Panc1 (cell line): ENCODE measurements at regions not wholly inside any gene's neighbourhood (a gene's known extent, or its start where the extent isn't known, plus 50 kb on each side); places are given as distances from the start of the nearest gene placed in this dataset.

Experiments used
- ATAC-seq: fragments of 200-7000 bp; cut with Tn5 transposase; 2 replicates; pipeline ENCODE4 v1.9.1; 2020; ENCODE audit warnings: mild to moderate bottlenecking, moderate library complexity
- BruUV-seq: library from RNA; stranded (reverse); fragments of 400-500 nt; replicated peaks from 2 replicates; lab custom pipeline; 2021; lab: Mats Ljungman, UMichigan
- CTCF ChIA-PET: fragments of 300-600 bp; sonication (Branson Sonifier 250); formaldehyde crosslinking; loops from one replicate; lab custom pipeline; 2022; ENCODE audit warnings: antibody characterized with exemption; lab: Charles Lee
- POLR2A ChIA-PET: fragments of 300-600 bp; sonication (Branson Sonifier 250); formaldehyde crosslinking; loops from one replicate; lab custom pipeline; 2022; ENCODE audit warnings: antibody characterized with exemption; lab: Charles Lee
- DNase-seq: peaks from one replicate; pipeline ENCODE4 v3.0.0-alpha.2; 2010; ENCODE audit warnings: low read depth, low spot score
- H3K27ac ChIP-seq: 2 replicates; pipeline ENCODE4 v1.5.1; 2011; ENCODE audit warnings: mild to moderate bottlenecking, low read length, inconsistent platforms
- H3K27me3 ChIP-seq: fragments of 200-500 bp; sonication (Bioruptor generic); 2 replicates; pipeline ENCODE4 v1.6.0; 2014; ENCODE audit warnings: low read length, inconsistent platforms; ENCODE audit not compliant: control insufficient read depth, insufficient read depth
- H3K36me3 ChIP-seq: fragments of 200-500 bp; sonication (Bioruptor generic); 2 replicates; pipeline ENCODE4 v1.5.1; 2014; ENCODE audit warnings: inconsistent platforms, mild to moderate bottlenecking, low read length, moderate library complexity; ENCODE audit not compliant: control insufficient read depth, insufficient read depth
- H3K4me1 ChIP-seq: 2 replicates; pipeline ENCODE4 v1.5.1; 2011; ENCODE audit warnings: inconsistent platforms, mild to moderate bottlenecking, low read length, moderate library complexity; ENCODE audit not compliant: control insufficient read depth, insufficient read depth
- H3K4me3 ChIP-seq, 2 experiments: 2 replicates each; pipeline ENCODE4 v1.5.1; 2011 to 2012; ENCODE audit warnings: low read depth in 2 of 2, low read length in 2 of 2, mild to moderate bottlenecking in 2 of 2, inconsistent platforms in 1 of 2, moderate library complexity in 1 of 2
- H3K9me3 ChIP-seq: fragments of 200-500 bp; sonication (Bioruptor generic); 2 replicates; pipeline ENCODE4 v1.5.1; 2014; ENCODE audit warnings: low read depth, mild to moderate bottlenecking, inconsistent platforms, low read length, moderate library complexity; ENCODE audit not compliant: control insufficient read depth, insufficient read depth
- CTCF ChIP-seq: fragments of 450-650 bp; IDR thresholded peaks from 2 replicates; pipeline ENCODE4 v1.5.1; 2017; ENCODE audit warnings: mild to moderate bottlenecking
- POLR2AphosphoS5 ChIP-seq: IDR thresholded peaks from 2 replicates; pipeline ENCODE4 v1.6.1; 2012; ENCODE audit warnings: mild to moderate bottlenecking, low read depth, low read length, moderate library complexity
- SIN3A ChIP-seq: IDR thresholded peaks from 2 replicates; pipeline ENCODE4 v1.6.1; 2012; ENCODE audit warnings: low read depth, mild to moderate bottlenecking, low read length, moderate library complexity, borderline replicate concordance; ENCODE audit not compliant: insufficient read depth
- TCF7L2 ChIP-seq: IDR thresholded peaks from 2 replicates; pipeline ENCODE4 v1.6.1; 2011; ENCODE audit warnings: mild to moderate bottlenecking, low read depth, low read length, inconsistent platforms
- in situ Hi-C: cut with HindIII; loops from 2 replicates; pipeline ENCODE4 v1.10.0; 2016; ENCODE audit warnings: low sequenced_read_pairs, low pct_unique_long_range_greater_than_20kb
- intact Hi-C: fragments of 100-400 bp; cut with micrococcal nuclease; formaldehyde crosslinking; loops from one replicate; pipeline ENCODE4 v1.10.0; 2022; ENCODE audit not compliant: unreplicated experiment
- TF ChIP-seq, protein P1 (sequence below), 2 experiments: IDR thresholded peaks; 2 replicates each; pipeline ENCODE4 v1.6.1; 2011 to 2012; ENCODE audit warnings: low read depth in 2 of 2, control low read depth in 1 of 2, low read length in 1 of 2, mild to moderate bottlenecking in 1 of 2, moderate library complexity in 1 of 2; ENCODE audit not compliant: insufficient read depth in 1 of 2

DNA sequence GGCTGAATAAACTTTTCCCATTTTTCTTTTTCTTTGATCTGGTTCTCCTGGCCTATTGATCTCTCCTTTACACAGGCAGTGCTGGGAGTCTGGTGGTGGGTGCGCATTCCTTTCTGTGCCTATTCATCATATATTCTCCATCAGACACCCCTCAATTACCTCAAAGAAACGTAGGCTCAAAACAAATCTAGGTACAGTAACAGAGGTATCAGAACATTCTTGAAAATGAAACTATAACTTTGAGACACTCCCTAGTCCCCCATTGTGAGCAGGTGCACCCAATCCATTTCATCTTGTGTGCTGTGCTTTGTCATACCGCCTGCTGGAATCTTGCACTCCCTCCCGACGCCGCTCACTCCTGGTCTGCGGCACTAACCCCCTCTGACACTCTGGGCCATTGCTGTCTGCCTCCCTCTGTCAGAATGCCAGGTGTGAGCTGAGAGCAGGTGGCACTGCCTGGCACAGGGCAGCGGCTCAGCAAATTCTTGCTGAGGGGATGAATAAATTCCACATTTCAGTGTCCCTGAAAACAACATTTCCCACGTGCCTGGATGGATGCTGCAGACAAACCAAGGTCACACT lies 303.4 kb upstream of the EXOC2 start:
- Histone ChIP-seq H3K4me3 (no peak overlapping the region), H3K36me3 (no peaks in the 10 kb centered on the region), H3K4me1 (no peaks in the 10 kb centered on the region), H3K27ac (no peak overlapping the region), H3K9me3 (no peaks in the 10 kb centered on the region), H3K27me3 (peaks cover 6% of the 10 kb centered on the region)
- ChIA-PET CTCF (no interaction called here), POLR2A (no interaction called here)
- ATAC-seq (no peak), DNase-seq (no peak)
- BruUV-seq: no TSS peak
- in situ Hi-C loops (no loop called here), intact Hi-C loops (no loop called here)
- TF ChIP-seq SIN3A (no peak), TCF7L2 (no peak), POLR2AphosphoS5 (no peak), CTCF (no peak)
- TF ChIP-seq, protein P1, sequence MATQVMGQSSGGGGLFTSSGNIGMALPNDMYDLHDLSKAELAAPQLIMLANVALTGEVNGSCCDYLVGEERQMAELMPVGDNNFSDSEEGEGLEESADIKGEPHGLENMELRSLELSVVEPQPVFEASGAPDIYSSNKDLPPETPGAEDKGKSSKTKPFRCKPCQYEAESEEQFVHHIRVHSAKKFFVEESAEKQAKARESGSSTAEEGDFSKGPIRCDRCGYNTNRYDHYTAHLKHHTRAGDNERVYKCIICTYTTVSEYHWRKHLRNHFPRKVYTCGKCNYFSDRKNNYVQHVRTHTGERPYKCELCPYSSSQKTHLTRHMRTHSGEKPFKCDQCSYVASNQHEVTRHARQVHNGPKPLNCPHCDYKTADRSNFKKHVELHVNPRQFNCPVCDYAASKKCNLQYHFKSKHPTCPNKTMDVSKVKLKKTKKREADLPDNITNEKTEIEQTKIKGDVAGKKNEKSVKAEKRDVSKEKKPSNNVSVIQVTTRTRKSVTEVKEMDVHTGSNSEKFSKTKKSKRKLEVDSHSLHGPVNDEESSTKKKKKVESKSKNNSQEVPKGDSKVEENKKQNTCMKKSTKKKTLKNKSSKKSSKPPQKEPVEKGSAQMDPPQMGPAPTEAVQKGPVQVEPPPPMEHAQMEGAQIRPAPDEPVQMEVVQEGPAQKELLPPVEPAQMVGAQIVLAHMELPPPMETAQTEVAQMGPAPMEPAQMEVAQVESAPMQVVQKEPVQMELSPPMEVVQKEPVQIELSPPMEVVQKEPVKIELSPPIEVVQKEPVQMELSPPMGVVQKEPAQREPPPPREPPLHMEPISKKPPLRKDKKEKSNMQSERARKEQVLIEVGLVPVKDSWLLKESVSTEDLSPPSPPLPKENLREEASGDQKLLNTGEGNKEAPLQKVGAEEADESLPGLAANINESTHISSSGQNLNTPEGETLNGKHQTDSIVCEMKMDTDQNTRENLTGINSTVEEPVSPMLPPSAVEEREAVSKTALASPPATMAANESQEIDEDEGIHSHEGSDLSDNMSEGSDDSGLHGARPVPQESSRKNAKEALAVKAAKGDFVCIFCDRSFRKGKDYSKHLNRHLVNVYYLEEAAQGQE (IDR thresholded peaks at IDR 0.05; ENCODE audit: insufficient read depth in 1 of 2, low read depth in 2 of 2, low read length in 1 of 2): no peak

DNA sequence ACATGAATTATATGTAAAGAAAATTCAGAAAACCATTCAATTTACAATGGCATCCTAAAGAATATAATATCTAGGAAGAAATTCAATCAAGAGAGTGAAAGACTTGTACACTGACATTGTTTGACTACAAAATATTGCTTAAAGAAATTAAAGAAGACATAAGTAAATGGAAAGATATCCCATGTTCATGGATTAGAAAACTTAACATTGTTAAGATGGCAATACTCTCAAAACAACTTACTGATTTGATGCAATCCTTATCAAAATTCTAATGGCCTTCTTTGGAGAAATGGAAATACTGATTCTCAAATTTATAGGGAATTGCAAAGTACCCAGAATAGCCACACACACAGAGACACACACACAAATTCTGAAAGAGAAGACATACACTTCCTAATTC lies 298.3 kb upstream of the EXOC2 start:
- no peaks in the 10 kb centered on the region for H3K4me1 ChIP-seq
- no peaks in the 10 kb centered on the region for H3K36me3 ChIP-seq
- H3K4me3 ChIP-seq: no peak overlapping the region
- H3K27me3 ChIP-seq: peaks cover 4% of the 10 kb centered on the region
- no peaks in the 10 kb centered on the region for H3K9me3 ChIP-seq
- in situ Hi-C loops (no loop called here), intact Hi-C loops (no loop called here)
- CTCF ChIA-PET: interaction anchor here (0.5 kb wide), 1 partner anchor 78 kb away, joined by 6 read pairs; no protein-coding TSS in a partner anchor
- no peak for ATAC-seq
- no peak overlapping the region for H3K27ac ChIP-seq
- BruUV-seq: no TSS peak
- POLR2A ChIA-PET: no interaction called here
- TF ChIP-seq SIN3A: no peak
- no peak for TF ChIP-seq POLR2AphosphoS5
- no peak for TF ChIP-seq TCF7L2
- DNase-seq: no peak

GRCh38 chr6:984031-984430 lies 291.1 kb upstream of the EXOC2 start:
- POLR2A ChIA-PET: interaction anchor here (0.6 kb wide), 1 partner anchor 351 kb away, joined by 3 read pairs; no protein-coding TSS in a partner anchor
- TF ChIP-seq SIN3A: no peak

More at GRCh38 chr6:984031-984430, 291.1 kb upstream of the EXOC2 start:
- no peaks in the 10 kb centered on the region for H3K4me1 ChIP-seq
- H3K9me3 ChIP-seq: no peaks in the 10 kb centered on the region
- no peak overlapping the region for H3K27ac ChIP-seq
- DNase-seq (no peak), ATAC-seq (no peak)
- H3K4me3 ChIP-seq: no peak overlapping the region
- BruUV-seq: no TSS peak
- intact Hi-C loops: no loop called here
- in situ Hi-C loops: no loop called here
- no peaks in the 10 kb centered on the region for H3K36me3 ChIP-seq
- peaks cover 6% of the 10 kb centered on the region for H3K27me3 ChIP-seq
- CTCF ChIA-PET: no interaction called here
